Smooth muscle cell (in vitro differentiated cells): ENCODE measurements at regions not wholly inside any gene's neighbourhood (a gene's known extent, or its start where the extent isn't known, plus 50 kb on each side); places are given as distances from the start of the nearest gene placed in this dataset.

ENCODE experiments used
- DNase-seq: peaks from one replicate; lab custom pipeline; 2025; ENCODE audit not compliant: unreplicated experiment; lab: John Stamatoyannopoulos, UW
- H2AFZ ChIP-seq: fragments of 200-600 bp; sonication (generic); 2 replicates; pipeline ENCODE4 v1.6.0; 2016; ENCODE audit warnings: antibody characterized with exemption, low read depth, mild to moderate bottlenecking
- H3F3A ChIP-seq: fragments of 200-600 bp; sonication (generic); 2 replicates; pipeline ENCODE4 v1.6.0; 2017; ENCODE audit warnings: antibody characterized with exemption, low read depth
- H3K27ac ChIP-seq: fragments of 200-600 bp; sonication (generic); 2 replicates; pipeline ENCODE4 v1.5.1; 2016; ENCODE audit warnings: low read depth, mild to moderate bottlenecking
- H3K27me3 ChIP-seq: fragments of 200-600 bp; sonication (generic); 2 replicates; pipeline ENCODE4 v1.6.1; 2016; ENCODE audit warnings: low read depth, mild to moderate bottlenecking
- H3K36me3 ChIP-seq: fragments of 200-600 bp; sonication (generic); 2 replicates; pipeline ENCODE4 v1.5.1; 2016; ENCODE audit warnings: low read depth
- H3K4me1 ChIP-seq: fragments of 200-600 bp; sonication (generic); 2 replicates; pipeline ENCODE4 v1.5.1; 2016; ENCODE audit warnings: low read depth
- H3K4me2 ChIP-seq: fragments of 200-600 bp; sonication (generic); 2 replicates; pipeline ENCODE4 v1.6.0; 2016; ENCODE audit warnings: mild to moderate bottlenecking
- H3K4me3 ChIP-seq: fragments of 200-600 bp; sonication (generic); 2 replicates; pipeline ENCODE4 v1.5.1; 2016; ENCODE audit warnings: mild to moderate bottlenecking
- H3K79me2 ChIP-seq: fragments of 200-600 bp; sonication (generic); 2 replicates; pipeline ENCODE4 v1.6.0; 2016; ENCODE audit warnings: low read depth, mild to moderate bottlenecking
- H3K9ac ChIP-seq: fragments of 200-600 bp; sonication (generic); 2 replicates; pipeline ENCODE4 v1.6.0; 2016; ENCODE audit warnings: low read depth
- H3K9me3 ChIP-seq: fragments of 200-600 bp; sonication (generic); replicated peaks from 2 replicates; pipeline ENCODE4 v1.5.1; 2016; ENCODE audit warnings: low read depth
- H4K20me1 ChIP-seq: fragments of 200-600 bp; sonication (generic); 2 replicates; pipeline ENCODE4 v1.6.0; 2016; ENCODE audit warnings: low read depth
- WGBS: methylation state at CpG from one replicate; pipeline ENCODE4 v1.1.7; 2016; ENCODE audit warnings: low lambda C conversion rate; 5-methylcytosine and 5-hydroxymethylcytosine counted together
- TF ChIP-seq, protein P1 (sequence below): fragments of 200-600 bp; sonication (generic); IDR thresholded peaks from 2 replicates; pipeline ENCODE4 v1.5.1; 2017; ENCODE audit warnings: borderline replicate concordance, mild to moderate bottlenecking, antibody characterized with exemption; ENCODE audit not compliant: insufficient read depth, poor library complexity, severe bottlenecking

DNA sequence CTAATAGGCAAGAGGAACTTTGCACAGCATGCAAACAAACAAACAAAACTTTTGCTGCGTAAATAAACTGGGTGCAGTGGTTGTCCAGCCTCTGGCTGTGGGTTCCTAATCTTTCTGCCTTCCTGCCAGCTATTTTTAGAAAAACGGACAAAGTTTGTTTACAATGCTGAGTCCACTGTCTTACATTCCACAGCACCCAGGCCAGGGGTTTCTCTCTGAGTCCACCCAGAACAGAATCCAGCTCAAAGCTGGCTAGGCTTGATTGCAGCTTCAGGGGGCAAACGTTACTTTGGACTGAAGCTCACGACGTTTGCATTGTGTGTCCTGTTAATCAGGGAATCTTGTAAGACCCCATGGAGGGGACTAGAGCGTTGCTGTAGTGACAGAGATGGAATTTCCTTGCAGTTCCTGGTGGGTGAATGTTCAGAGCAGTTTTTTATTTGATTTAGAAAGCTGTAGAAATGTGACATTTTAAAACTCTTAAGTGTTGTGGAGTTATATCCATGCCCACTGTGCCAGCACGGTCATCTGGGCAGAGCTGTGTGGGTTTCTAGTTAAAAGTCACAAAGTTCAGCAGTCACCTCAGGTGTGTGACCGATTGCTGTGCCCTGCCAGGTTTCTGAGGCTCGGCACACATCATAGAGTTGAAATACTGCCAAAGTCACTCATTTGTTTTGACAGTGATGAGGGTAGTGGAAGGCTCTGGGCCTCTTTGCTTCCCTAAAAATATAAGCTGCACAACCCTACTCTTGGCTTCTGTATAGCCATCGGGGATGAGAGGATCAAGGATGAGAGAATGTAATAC lies 247.0 kb downstream of the STK31 start:
- no peaks in the 10 kb centered on the region for H3K79me2 ChIP-seq
- peak overlapping the region; percentile 9 for H3K27ac ChIP-seq
- no peaks in the 10 kb centered on the region for H3K27me3 ChIP-seq
- H3K4me3 ChIP-seq = no peak overlapping the region
- no peaks in the 10 kb centered on the region for H3K36me3 ChIP-seq
- no peak overlapping the region for H3K9ac ChIP-seq
- no peaks in the 10 kb centered on the region for H3K9me3 ChIP-seq
- TF ChIP-seq, protein P1, sequence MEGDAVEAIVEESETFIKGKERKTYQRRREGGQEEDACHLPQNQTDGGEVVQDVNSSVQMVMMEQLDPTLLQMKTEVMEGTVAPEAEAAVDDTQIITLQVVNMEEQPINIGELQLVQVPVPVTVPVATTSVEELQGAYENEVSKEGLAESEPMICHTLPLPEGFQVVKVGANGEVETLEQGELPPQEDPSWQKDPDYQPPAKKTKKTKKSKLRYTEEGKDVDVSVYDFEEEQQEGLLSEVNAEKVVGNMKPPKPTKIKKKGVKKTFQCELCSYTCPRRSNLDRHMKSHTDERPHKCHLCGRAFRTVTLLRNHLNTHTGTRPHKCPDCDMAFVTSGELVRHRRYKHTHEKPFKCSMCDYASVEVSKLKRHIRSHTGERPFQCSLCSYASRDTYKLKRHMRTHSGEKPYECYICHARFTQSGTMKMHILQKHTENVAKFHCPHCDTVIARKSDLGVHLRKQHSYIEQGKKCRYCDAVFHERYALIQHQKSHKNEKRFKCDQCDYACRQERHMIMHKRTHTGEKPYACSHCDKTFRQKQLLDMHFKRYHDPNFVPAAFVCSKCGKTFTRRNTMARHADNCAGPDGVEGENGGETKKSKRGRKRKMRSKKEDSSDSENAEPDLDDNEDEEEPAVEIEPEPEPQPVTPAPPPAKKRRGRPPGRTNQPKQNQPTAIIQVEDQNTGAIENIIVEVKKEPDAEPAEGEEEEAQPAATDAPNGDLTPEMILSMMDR = no peak
- H3K4me1 ChIP-seq = peaks cover 16% of the 10 kb centered on the region
- DNase-seq = no peak
- H4K20me1 ChIP-seq = no peaks in the 10 kb centered on the region
- no peaks in the 10 kb centered on the region for H3F3A ChIP-seq
- peak overlapping the region; percentile 70 for H3K4me2 ChIP-seq
- WGBS = 43% methylated on average over 10 of the region's 10 CpGs
- peak overlapping the region; percentile 83 for H2AFZ ChIP-seq

DNA sequence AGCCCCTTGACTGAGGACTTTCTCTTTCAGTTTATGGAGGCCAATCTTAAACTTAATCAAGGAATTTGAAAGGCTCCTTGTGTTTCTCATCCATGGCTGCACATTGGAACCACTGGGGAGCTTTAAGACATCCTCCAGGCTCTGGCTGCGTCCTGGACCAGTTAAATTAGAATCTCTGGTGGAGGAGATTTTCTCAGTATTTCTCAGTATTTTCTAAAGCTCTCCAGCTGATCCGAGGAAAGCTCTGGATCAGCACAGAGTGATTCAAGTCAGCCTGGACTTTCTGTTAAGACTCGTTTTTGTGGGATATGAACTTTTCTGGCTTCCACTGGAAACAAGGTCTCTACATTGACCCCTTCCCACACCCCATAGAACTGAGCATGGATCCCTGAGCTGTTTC lies 249.8 kb downstream of the STK31 start:
- Histone ChIP-seq H3K36me3 (no peaks in the 10 kb centered on the region), H3K4me2 (no peak overlapping the region), H3F3A (no peaks in the 10 kb centered on the region), H3K79me2 (no peaks in the 10 kb centered on the region), H3K9ac (no peak overlapping the region), H3K9me3 (no peaks in the 10 kb centered on the region), H3K27me3 (no peaks in the 10 kb centered on the region), H3K4me1 (peaks cover 16% of the 10 kb centered on the region), H3K27ac (no peak overlapping the region), H2AFZ (no peak overlapping the region), H3K4me3 (no peak overlapping the region), H4K20me1 (no peaks in the 10 kb centered on the region)
- 29% methylated on average over 3 of the region's 3 CpGs for WGBS
- TF ChIP-seq, protein P1 = no peak
- DNase-seq = no peak

DNA sequence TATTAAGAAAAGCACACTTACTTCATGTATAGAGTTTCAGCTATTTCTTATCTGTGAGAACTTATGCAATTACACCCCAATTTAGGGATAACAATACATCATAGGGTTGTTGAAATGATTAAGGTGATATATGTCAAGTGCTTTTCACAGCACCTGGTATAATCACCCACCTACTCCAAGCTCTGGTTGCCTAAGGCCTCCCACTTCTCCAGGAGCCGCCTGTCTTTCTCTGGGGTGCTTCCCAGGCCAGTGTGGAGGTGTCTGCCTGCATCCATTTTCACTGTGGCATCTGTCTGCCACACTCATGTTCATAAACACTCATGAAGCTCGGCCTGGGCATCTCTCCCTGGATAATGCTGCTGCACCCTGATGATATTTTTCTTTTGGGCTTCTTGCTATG lies 250.3 kb downstream of the STK31 start:
- 88% methylated on average over 2 of the region's 2 CpGs for WGBS
- Histone ChIP-seq H3K9ac (no peak overlapping the region), H2AFZ (no peak overlapping the region), H3K4me1 (peaks cover 16% of the 10 kb centered on the region), H3K9me3 (no peaks in the 10 kb centered on the region), H4K20me1 (no peaks in the 10 kb centered on the region), H3K27me3 (no peaks in the 10 kb centered on the region), H3K79me2 (no peaks in the 10 kb centered on the region), H3K4me3 (no peak overlapping the region), H3K27ac (no peak overlapping the region), H3K4me2 (no peak overlapping the region), H3K36me3 (no peaks in the 10 kb centered on the region), H3F3A (no peaks in the 10 kb centered on the region)
- TF ChIP-seq, protein P1 = no peak
- DNase-seq = no peak
